Esophagus muscularis mucosa (tissue), 4 donors: ENCODE measurements at regions not wholly inside any gene's neighbourhood (a gene's known extent, or its start where the extent isn't known, plus 50 kb on each side); places are given as distances from the start of the nearest gene placed in this dataset.

Source experiments
- DNase-seq: peaks from one replicate; pipeline ENCODE4 v3.0.0-alpha.2; 2017; ENCODE audit errors: extremely low spot score
- H3K27ac ChIP-seq, 4 donors: fragments of 200-600 bp; sonication (generic); replicated peaks in 1 of 4; 1 replicate in 3 of 4; 2 replicates in 1 of 4; pipeline ENCODE4 v1.5.1; 2016 to 2019; ENCODE audit warnings: mild to moderate bottlenecking in 1 of 4
- H3K27me3 ChIP-seq, 4 donors: fragments of 200-600 bp; sonication (generic); one replicate each; pipeline versions ENCODE4 v1.5.1 to v1.6.0; 2016 to 2019
- H3K36me3 ChIP-seq, 4 donors: fragments of 200-600 bp; sonication (generic); one replicate each; pipeline ENCODE4 v1.5.1; 2016 to 2019
- H3K4me1 ChIP-seq, 4 donors: fragments of 200-600 bp; sonication (generic); one replicate each; pipeline ENCODE4 v1.5.1; 2016 to 2019
- H3K4me3 ChIP-seq, 4 donors: fragments of 200-600 bp; sonication (generic); 1 replicate in 2 of 4; 2 replicates in 2 of 4; pipeline ENCODE4 v1.5.1; 2016 to 2019; ENCODE audit warnings: mild to moderate bottlenecking in 4 of 4, moderate library complexity in 1 of 4
- H3K9me3 ChIP-seq, 4 donors: fragments of 200-600 bp; sonication (generic); 1 replicate in 3 of 4; 2 replicates in 1 of 4; pipeline ENCODE4 v1.5.1; 2016 to 2019
- EP300 ChIP-seq: sonication (generic); formaldehyde crosslinking; IDR thresholded peaks from one replicate; pipeline ENCODE4 v1.6.1; 2017; ENCODE audit warnings: antibody characterized with exemption
- POLR2A ChIP-seq: fragments of 450-650 bp; IDR thresholded peaks from one replicate; pipeline ENCODE4 v1.6.1; 2017; ENCODE audit warnings: antibody characterized with exemption, moderate library complexity, mild to moderate bottlenecking, low read depth
- POLR2AphosphoS5 ChIP-seq, 2 donors: sonication (generic); formaldehyde crosslinking; IDR thresholded peaks; one replicate each; pipeline ENCODE4 v1.6.1; 2017; ENCODE audit warnings: antibody characterized with exemption in 2 of 2
- WGBS: methylation state at CpG from one replicate; pipeline ENCODE4 v1.1.5; 2018; 5-methylcytosine and 5-hydroxymethylcytosine counted together
- intact Hi-C: fragments of 100-400 bp; cut with DNase I; formaldehyde crosslinking; loops from one replicate; pipeline ENCODE4 v1.15.1; 2023
- TF ChIP-seq, protein P1 (sequence below), 3 experiments: fragments of 200-600 bp in 2 of 3; fragments of 450-650 bp in 1 of 3; sonication (generic) in 2 of 3; IDR thresholded peaks; one replicate each; pipeline ENCODE4 v1.5.1; 2017 to 2019; ENCODE audit warnings: antibody characterized with exemption in 3 of 3, mild to moderate bottlenecking in 2 of 3, moderate library complexity in 1 of 3

DNA sequence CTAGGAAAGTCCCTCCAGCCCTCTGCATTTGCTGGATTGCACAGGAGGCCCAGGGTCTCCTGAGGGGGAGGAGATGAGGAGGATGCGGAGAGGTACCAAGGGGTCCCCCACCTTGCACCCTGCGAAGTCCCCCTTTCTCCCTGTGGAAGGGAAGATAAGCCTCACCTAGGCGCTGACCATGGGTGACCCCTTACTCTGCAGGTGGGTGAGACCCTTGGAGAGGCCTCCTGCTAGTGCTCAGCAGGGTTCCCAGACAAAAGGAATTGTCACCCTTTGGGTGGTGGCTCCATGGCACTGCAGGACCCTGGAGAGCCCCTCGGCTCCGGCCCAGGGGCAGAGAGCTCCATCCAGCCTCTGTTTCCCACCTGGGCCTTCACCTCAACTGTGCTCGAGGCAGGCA lies 107.0 kb upstream of the RET start:
- Histone ChIP-seq H3K4me1 (no peaks in the 10 kb centered on the region), H3K9me3 (no peaks in the 10 kb centered on the region), H3K36me3 (no peaks in the 10 kb centered on the region), H3K27me3 (peaks cover 0 to 26% (median 0%) of the 10 kb centered on the region in 4 donors), H3K27ac (no peak overlapping the region), H3K4me3 (no peak overlapping the region)
- intact Hi-C loops = no loop called here
- no peak for DNase-seq
- WGBS = no CpG with 5 or more reads among the region's 6 CpGs
- TF ChIP-seq EP300 (no peak), POLR2AphosphoS5 (IDR thresholded peaks at IDR 0.05) (no peak), POLR2A (no peak)
- TF ChIP-seq, protein P1, sequence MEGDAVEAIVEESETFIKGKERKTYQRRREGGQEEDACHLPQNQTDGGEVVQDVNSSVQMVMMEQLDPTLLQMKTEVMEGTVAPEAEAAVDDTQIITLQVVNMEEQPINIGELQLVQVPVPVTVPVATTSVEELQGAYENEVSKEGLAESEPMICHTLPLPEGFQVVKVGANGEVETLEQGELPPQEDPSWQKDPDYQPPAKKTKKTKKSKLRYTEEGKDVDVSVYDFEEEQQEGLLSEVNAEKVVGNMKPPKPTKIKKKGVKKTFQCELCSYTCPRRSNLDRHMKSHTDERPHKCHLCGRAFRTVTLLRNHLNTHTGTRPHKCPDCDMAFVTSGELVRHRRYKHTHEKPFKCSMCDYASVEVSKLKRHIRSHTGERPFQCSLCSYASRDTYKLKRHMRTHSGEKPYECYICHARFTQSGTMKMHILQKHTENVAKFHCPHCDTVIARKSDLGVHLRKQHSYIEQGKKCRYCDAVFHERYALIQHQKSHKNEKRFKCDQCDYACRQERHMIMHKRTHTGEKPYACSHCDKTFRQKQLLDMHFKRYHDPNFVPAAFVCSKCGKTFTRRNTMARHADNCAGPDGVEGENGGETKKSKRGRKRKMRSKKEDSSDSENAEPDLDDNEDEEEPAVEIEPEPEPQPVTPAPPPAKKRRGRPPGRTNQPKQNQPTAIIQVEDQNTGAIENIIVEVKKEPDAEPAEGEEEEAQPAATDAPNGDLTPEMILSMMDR (IDR thresholded peaks at IDR 0.05) = no peak

DNA sequence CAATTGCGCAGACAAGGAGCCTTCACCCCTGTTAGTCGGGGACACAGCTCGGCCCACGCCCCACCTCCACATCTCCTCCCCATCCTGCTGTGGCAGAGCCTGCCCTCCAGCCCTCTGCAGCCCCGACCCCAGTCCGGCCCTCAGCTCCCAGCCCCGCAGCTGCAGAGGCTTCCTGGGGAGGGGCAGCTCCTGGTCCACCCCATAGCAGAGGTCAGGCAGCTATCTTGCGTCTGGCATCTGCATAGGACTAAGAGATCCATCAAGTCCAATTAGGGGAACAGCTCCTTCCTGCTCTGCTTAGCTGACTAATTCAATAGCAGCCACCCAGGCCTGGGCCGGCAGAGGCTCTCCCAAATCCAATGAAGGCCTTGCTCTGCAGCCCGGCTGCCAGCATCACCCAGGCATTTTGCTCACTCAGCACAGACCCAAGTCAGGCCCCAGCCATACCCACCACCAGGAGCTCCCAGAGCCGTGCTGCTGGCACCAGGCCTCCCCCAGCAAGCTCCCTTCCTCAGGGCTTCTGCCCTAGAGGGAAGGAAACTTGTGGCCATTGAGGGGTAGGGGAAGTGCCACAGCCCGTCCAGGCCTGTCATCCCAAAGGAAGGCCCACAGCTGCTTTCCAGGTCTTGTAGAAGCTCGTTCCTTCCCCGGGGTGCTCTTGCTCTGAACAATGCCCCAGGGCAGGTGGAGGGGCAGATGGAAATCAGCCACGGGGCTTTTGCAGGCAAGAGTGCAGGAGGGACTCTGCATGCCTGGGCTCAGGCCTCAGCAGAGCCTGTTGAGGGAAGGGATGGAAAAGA lies 106.2 kb upstream of the RET start:
- Histone ChIP-seq H3K4me3 (no peak overlapping the region), H3K27ac (no peak overlapping the region), H3K27me3 (peaks cover 0 to 29% (median 0%) of the 10 kb centered on the region in 4 donors), H3K36me3 (no peaks in the 10 kb centered on the region), H3K4me1 (no peaks in the 10 kb centered on the region), H3K9me3 (no peaks in the 10 kb centered on the region)
- TF ChIP-seq POLR2AphosphoS5 (IDR thresholded peaks at IDR 0.05) (no peak), EP300 (no peak), POLR2A (no peak)
- TF ChIP-seq, protein P1 (IDR thresholded peaks at IDR 0.05) = no peak
- 81% methylated on average over 9 of the region's 15 CpGs for WGBS
- intact Hi-C loops = no loop called here
- peak; percentile 90 for DNase-seq

DNA sequence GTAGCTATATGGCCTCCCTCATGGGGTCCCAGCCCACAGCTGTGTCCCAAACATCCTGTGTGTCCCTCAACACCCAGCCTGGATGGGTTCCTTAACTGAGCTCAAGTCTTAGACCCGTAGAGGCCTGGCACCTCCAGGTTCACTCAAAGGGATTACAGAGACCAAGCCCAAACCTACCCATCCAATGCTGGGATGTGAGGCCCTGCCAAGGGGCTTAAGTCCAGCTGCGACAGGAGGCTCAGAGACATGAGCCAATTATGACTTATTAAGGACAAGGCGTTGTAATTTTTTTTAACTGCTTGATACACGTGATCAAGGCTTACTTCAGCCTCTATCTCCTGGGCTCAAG lies 105.6 kb upstream of the RET start:
- no peaks in the 10 kb centered on the region for H3K4me1 ChIP-seq
- WGBS = 74% methylated on average over 4 of the region's 4 CpGs
- peak; percentile 85 for DNase-seq
- H3K27ac ChIP-seq = no peak overlapping the region
- TF ChIP-seq POLR2A (no peak), EP300 (no peak), POLR2AphosphoS5 (IDR thresholded peaks at IDR 0.05) (no peak)
- TF ChIP-seq, protein P1 (IDR thresholded peaks at IDR 0.05) = no peak
- intact Hi-C loops = no loop called here
- no peaks in the 10 kb centered on the region for H3K36me3 ChIP-seq
- peaks cover 0 to 34% (median 0%) of the 10 kb centered on the region in 4 donors for H3K27me3 ChIP-seq
- no peaks in the 10 kb centered on the region for H3K9me3 ChIP-seq
- H3K4me3 ChIP-seq = no peak overlapping the region

DNA sequence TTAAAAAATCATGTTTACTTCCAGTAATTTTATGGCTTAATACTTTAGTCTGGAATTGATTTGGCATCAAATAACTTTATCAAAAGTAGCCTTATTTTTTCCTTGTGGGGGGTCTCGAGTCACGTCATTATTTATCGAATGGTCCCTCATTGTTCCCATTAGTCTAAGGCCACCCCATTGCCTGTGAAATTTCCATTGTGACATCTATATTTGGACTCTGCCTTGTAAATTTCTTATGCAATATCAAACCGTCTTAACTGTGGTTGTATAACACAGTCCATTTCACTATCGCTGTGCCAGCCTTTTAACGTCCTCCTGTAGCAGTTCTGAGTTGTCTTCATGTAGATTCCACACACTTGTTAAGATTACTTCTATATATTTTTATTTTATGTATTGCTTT lies 103.9 kb upstream of the RET start:
- no peak for DNase-seq
- TF ChIP-seq POLR2AphosphoS5 (IDR thresholded peaks at IDR 0.05) (no peak), POLR2A (no peak), EP300 (no peak)
- TF ChIP-seq, protein P1 (IDR thresholded peaks at IDR 0.05) = no peak
- no peaks in the 10 kb centered on the region for H3K4me1 ChIP-seq
- peaks cover 0 to 40% (median 0%) of the 10 kb centered on the region in 4 donors for H3K27me3 ChIP-seq
- H3K36me3 ChIP-seq = no peaks in the 10 kb centered on the region
- no peaks in the 10 kb centered on the region for H3K9me3 ChIP-seq
- 78% methylated on average over 6 of the region's 6 CpGs for WGBS
- intact Hi-C loops = no loop called here
- no peak overlapping the region for H3K27ac ChIP-seq
- H3K4me3 ChIP-seq = no peak overlapping the region

DNA sequence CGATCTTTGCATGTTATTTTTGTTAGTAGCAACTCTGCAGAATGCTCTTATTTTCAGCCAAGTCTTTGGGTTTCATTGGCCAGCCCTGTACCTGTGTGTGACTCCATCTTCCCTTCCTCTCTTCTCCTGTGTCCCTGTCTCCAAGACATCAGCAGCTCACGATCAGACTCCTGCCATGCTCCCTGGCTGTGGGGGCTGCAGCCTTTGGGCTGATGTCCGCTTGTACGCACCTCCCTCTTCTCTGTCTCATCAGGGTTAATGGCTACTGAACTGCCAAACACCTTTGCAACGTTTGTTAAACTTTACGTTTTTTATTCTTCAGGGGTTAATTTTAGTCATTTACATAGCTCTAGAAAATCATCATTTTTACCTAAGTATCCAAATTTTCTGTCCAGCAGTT lies 103.5 kb upstream of the RET start:
- intact Hi-C loops = no loop called here
- WGBS = 76% methylated on average over 6 of the region's 6 CpGs

More for the DNA sequence above, 103.5 kb upstream of the RET start:
- no peak for DNase-seq
- H3K9me3 ChIP-seq = no peaks in the 10 kb centered on the region
- H3K4me3 ChIP-seq = no peak overlapping the region
- no peaks in the 10 kb centered on the region for H3K4me1 ChIP-seq
- H3K36me3 ChIP-seq = no peaks in the 10 kb centered on the region
- peaks cover 0 to 40% (median 0%) of the 10 kb centered on the region in 4 donors for H3K27me3 ChIP-seq
- TF ChIP-seq, protein P1 (IDR thresholded peaks at IDR 0.05) = no peak
- no peak for TF ChIP-seq EP300
- no peak for TF ChIP-seq POLR2A
- no peak for TF ChIP-seq POLR2AphosphoS5 (IDR thresholded peaks at IDR 0.05)
- H3K27ac ChIP-seq = no peak overlapping the region
